H1 (cell line): ENCODE measurements at regions not wholly inside any gene's neighbourhood (a gene's known extent, or its start where the extent isn't known, plus 50 kb on each side); places are given as distances from the start of the nearest gene placed in this dataset.

Experiments
- CTCF ChIA-PET: fragments of 300-600 bp; sonication (Branson Sonifier 250); formaldehyde crosslinking; loops from one replicate; lab custom pipeline; 2021; ENCODE audit not compliant: partially characterized antibody; lab: Charles Lee
- POLR2A ChIA-PET: fragments of 300-600 bp; sonication (Branson Sonifier 250); formaldehyde crosslinking; loops from one replicate; lab custom pipeline; 2021; ENCODE audit warnings: inconsistent platforms; ENCODE audit not compliant: partially characterized antibody; lab: Charles Lee
- DNase-seq, 2 experiments: peaks; one replicate each; pipeline versions ENCODE4 v3.0.0 to v3.0.0-alpha.2; 2010 to 2022; ENCODE audit warnings: low spot score in 2 of 2, low read depth in 1 of 2, mixed read lengths in 1 of 2
- FAIRE-seq: peaks from 2 replicates; lab custom pipeline; 2011; peaks lifted over from hg19 to GRCh38; lab: Jason Lieb, UNC
- H2AFZ ChIP-seq: 2 replicates; pipeline ENCODE4 v1.8.1; 2012; ENCODE audit warnings: low read length, inconsistent platforms
- H2AK5ac ChIP-seq: 2 replicates; pipeline ENCODE4 v1.6.1; 2013; ENCODE audit warnings: low read depth, low read length
- H2BK120ac ChIP-seq: replicated peaks from 2 replicates; pipeline ENCODE3; 2013; ENCODE audit warnings: low read depth, low read length, inconsistent platforms
- H2BK12ac ChIP-seq: 2 replicates; pipeline ENCODE4 v1.6.1; 2013; ENCODE audit warnings: low read depth, low read length
- H2BK15ac ChIP-seq: 2 replicates; pipeline ENCODE4 v1.6.1; 2013; ENCODE audit warnings: low read length
- H2BK20ac ChIP-seq: 2 replicates; pipeline ENCODE4 v1.6.1; 2013; ENCODE audit warnings: low read length
- H2BK5ac ChIP-seq: 2 replicates; pipeline ENCODE4 v1.6.1; 2013; ENCODE audit warnings: low read depth, low read length
- H3K14ac ChIP-seq: 2 replicates; pipeline ENCODE4 v1.6.1; 2013; ENCODE audit warnings: inconsistent platforms; ENCODE audit not compliant: insufficient read length
- H3K18ac ChIP-seq: 2 replicates; pipeline ENCODE4 v1.6.1; 2013; ENCODE audit warnings: low read length; ENCODE audit errors: extremely low read depth
- H3K23ac ChIP-seq: 2 replicates; pipeline ENCODE4 v1.6.1; 2013; ENCODE audit warnings: inconsistent platforms; ENCODE audit not compliant: insufficient read length
- H3K23me2 ChIP-seq: 2 replicates; pipeline ENCODE4 v1.6.1; 2013; ENCODE audit warnings: low read depth, low read length
- H3K27ac ChIP-seq: 2 replicates; pipeline ENCODE4 v1.6.1; 2011; ENCODE audit warnings: low read depth, low read length, inconsistent platforms
- H3K27me3 ChIP-seq, 4 experiments: replicated peaks in 1 of 4; 1 replicate in 1 of 4; 2 replicates in 3 of 4; pipeline versions ENCODE4 v1.6.1 to v1.8.1; 2011 to 2013; ENCODE audit warnings: low read length in 3 of 4, mild to moderate bottlenecking in 3 of 4, inconsistent platforms in 2 of 4, mixed read lengths in 2 of 4, moderate library complexity in 1 of 4; ENCODE audit not compliant: control insufficient read depth in 3 of 4, insufficient read depth in 3 of 4; ENCODE audit errors: extremely low read depth in 1 of 4
- H3K36me3 ChIP-seq, 4 experiments: 2 replicates each; pipeline versions ENCODE4 v1.6.1 to v1.8.1; 2011 to 2013; ENCODE audit warnings: mild to moderate bottlenecking in 4 of 4, low read length in 3 of 4, moderate library complexity in 2 of 4, control low read depth in 1 of 4, inconsistent platforms in 1 of 4; ENCODE audit not compliant: insufficient read depth in 4 of 4, control insufficient read depth in 2 of 4
- H3K4ac ChIP-seq: replicated peaks from 2 replicates; pipeline ENCODE3; 2013; ENCODE audit warnings: low read length, low read depth, mixed read lengths, inconsistent platforms; ENCODE audit not compliant: insufficient read length
- H3K4me1 ChIP-seq, 4 experiments: replicated peaks in 1 of 4; 1 replicate in 1 of 4; 2 replicates in 3 of 4; pipeline versions ENCODE4 v1.6.1 to v1.8.1; 2011 to 2013; ENCODE audit warnings: low read length in 3 of 4, inconsistent platforms in 2 of 4, mixed read lengths in 1 of 4; ENCODE audit not compliant: insufficient read depth in 4 of 4, control insufficient read depth in 3 of 4
- H3K4me2 ChIP-seq, 2 experiments: 2 replicates each; pipeline versions ENCODE4 v1.6.1 to v1.8.1; 2011 to 2013; ENCODE audit warnings: low read depth in 2 of 2, low read length in 2 of 2, control low read depth in 1 of 2, inconsistent platforms in 1 of 2, mild to moderate bottlenecking in 1 of 2; ENCODE audit not compliant: insufficient read depth in 1 of 2
- H3K4me3 ChIP-seq, 4 experiments: fragments of 200-600, 300-600 bp in 1 of 4; sonication (generic), shearing (Covaris generic), sonication (Bioruptor Twin) in 1 of 4; 2 replicates each; pipeline versions ENCODE4 v1.5.1 to v1.8.1; 2011 to 2016; ENCODE audit warnings: low read length in 4 of 4, low read depth in 3 of 4, control low read depth in 2 of 4, inconsistent platforms in 2 of 4, mild to moderate bottlenecking in 2 of 4, mixed read lengths in 1 of 4, moderate library complexity in 1 of 4; ENCODE audit not compliant: insufficient read depth in 2 of 4; ENCODE audit errors: extremely low read depth in 1 of 4
- H3K56ac ChIP-seq: replicated peaks from 2 replicates; pipeline ENCODE3; 2013; ENCODE audit warnings: low read depth, mild to moderate bottlenecking, mixed read lengths, low read length, inconsistent platforms; ENCODE audit not compliant: insufficient read length
- H3K79me1 ChIP-seq: 2 replicates; pipeline ENCODE4 v1.6.1; 2013; ENCODE audit warnings: low read depth, low read length, control low read depth
- H3K79me2 ChIP-seq, 2 experiments: 2 replicates each; pipeline versions ENCODE4 v1.6.1 to v1.8.1; 2012 to 2013; ENCODE audit warnings: low read length in 2 of 2, mild to moderate bottlenecking in 2 of 2, inconsistent platforms in 1 of 2; ENCODE audit not compliant: insufficient read depth in 2 of 2, control insufficient read depth in 1 of 2
- H3K9ac ChIP-seq, 4 experiments: replicated peaks in 1 of 4; 1 replicate in 1 of 4; 2 replicates in 3 of 4; pipeline versions ENCODE4 v1.6.1 to v1.8.1; 2011 to 2013; ENCODE audit warnings: low read depth in 3 of 4, low read length in 3 of 4, control low read depth in 2 of 4, mild to moderate bottlenecking in 2 of 4, moderate library complexity in 2 of 4, inconsistent platforms in 1 of 4; ENCODE audit errors: extremely low read depth in 1 of 4
- H3K9me3 ChIP-seq, 2 experiments: 2 replicates each; pipeline versions ENCODE4 v1.6.1 to v1.8.1; 2012 to 2013; ENCODE audit warnings: mild to moderate bottlenecking in 2 of 2, moderate library complexity in 2 of 2, control low read depth in 1 of 2, inconsistent platforms in 1 of 2, low read depth in 1 of 2, low read length in 1 of 2, mixed read lengths in 1 of 2; ENCODE audit not compliant: insufficient read depth in 2 of 2
- H4K20me1 ChIP-seq, 2 experiments: replicated peaks in 1 of 2; 2 replicates each; pipeline versions ENCODE3 to v1.8.1; 2011 to 2013; ENCODE audit warnings: inconsistent platforms in 2 of 2, low read length in 2 of 2, mild to moderate bottlenecking in 1 of 2; ENCODE audit not compliant: insufficient read depth in 2 of 2, control insufficient read depth in 1 of 2
- H4K5ac ChIP-seq: 2 replicates; pipeline ENCODE4 v1.6.1; 2013; ENCODE audit warnings: low read length, low read depth, mixed read lengths, inconsistent platforms; ENCODE audit not compliant: insufficient read length
- H4K8ac ChIP-seq: 2 replicates; pipeline ENCODE4 v1.8.0; 2013; ENCODE audit warnings: mild to moderate bottlenecking, moderate library complexity, low read length, inconsistent platforms; ENCODE audit not compliant: insufficient read depth; ENCODE audit errors: extremely low read depth
- H4K91ac ChIP-seq: replicated peaks from 2 replicates; pipeline ENCODE3; 2013; ENCODE audit warnings: low read length, mixed read lengths, inconsistent platforms; ENCODE audit not compliant: insufficient read length
- CHD2 ChIP-seq: IDR thresholded peaks from 2 replicates; pipeline ENCODE4 v1.6.1; 2012; ENCODE audit warnings: low read length, improper control_type of control experiment
- CTBP2 ChIP-seq: IDR thresholded peaks from 2 replicates; pipeline ENCODE4 v1.7.0; 2011; ENCODE audit warnings: borderline replicate concordance, mild to moderate bottlenecking, moderate library complexity, mixed read lengths, low read length; ENCODE audit not compliant: insufficient read depth, insufficient read length
- FOSL1 ChIP-seq: IDR thresholded peaks from 2 replicates; pipeline ENCODE4 v1.6.1; 2011; ENCODE audit warnings: mild to moderate bottlenecking, low read depth, low read length, moderate library complexity; ENCODE audit not compliant: insufficient read depth
- GABPA ChIP-seq: IDR thresholded peaks from 2 replicates; pipeline ENCODE4 v1.6.1; 2011; ENCODE audit warnings: mild to moderate bottlenecking, low read length, moderate library complexity, borderline replicate concordance; ENCODE audit not compliant: insufficient read depth
- HDAC2 ChIP-seq, 2 experiments: fragments of 300-600 bp in 1 of 2; sonication (generic) in 1 of 2; IDR thresholded peaks; 2 replicates each; pipeline ENCODE4 v1.6.1; 2011 to 2012; ENCODE audit warnings: low read depth in 2 of 2, low read length in 2 of 2, mild to moderate bottlenecking in 2 of 2, moderate library complexity in 2 of 2, borderline replicate concordance in 1 of 2, inconsistent platforms in 1 of 2
- KDM4A ChIP-seq: IDR thresholded peaks from one replicate; pipeline ENCODE4 v1.7.1; 2012; ENCODE audit warnings: low read depth, mild to moderate bottlenecking, moderate library complexity, low read length, inconsistent platforms; ENCODE audit not compliant: severe bottlenecking
- KDM5A ChIP-seq: fragments of 200-600 bp; IDR thresholded peaks from 2 replicates; pipeline ENCODE4 v1.7.1; 2012; ENCODE audit warnings: mild to moderate bottlenecking, low read length, inconsistent platforms, mixed read lengths
- MAX ChIP-seq: IDR thresholded peaks from 2 replicates; pipeline ENCODE4 v1.6.1; 2012; ENCODE audit warnings: inconsistent platforms
- NANOG ChIP-seq: IDR thresholded peaks from 2 replicates; pipeline ENCODE4 v1.6.1; 2011; ENCODE audit warnings: low read length, low read depth, mild to moderate bottlenecking, inconsistent platforms; ENCODE audit not compliant: insufficient read depth, poor library complexity, severe bottlenecking
- NRF1 ChIP-seq: IDR thresholded peaks from 2 replicates; pipeline ENCODE4 v1.6.1; 2011; ENCODE audit warnings: mild to moderate bottlenecking, low read depth, low read length, improper control_type of control experiment
- PHF8 ChIP-seq: fragments of 200-600 bp; sonication (generic); conservative IDR thresholded peaks from 2 replicates; pipeline ENCODE4 v1.7.1; 2012; ENCODE audit warnings: low read depth, mild to moderate bottlenecking, inconsistent platforms, low read length, moderate library complexity
- SIN3A ChIP-seq, 2 experiments: IDR thresholded peaks in 1 of 2; conservative IDR thresholded peaks in 1 of 2; 2 replicates each; pipeline ENCODE4 v1.6.1; 2011 to 2012; ENCODE audit warnings: low read length in 2 of 2, improper control_type of control experiment in 1 of 2, low read depth in 1 of 2, mild to moderate bottlenecking in 1 of 2
- SP1 ChIP-seq: IDR thresholded peaks from 2 replicates; pipeline ENCODE4 v1.6.1; 2011; ENCODE audit warnings: low read depth, low read length
- SRF ChIP-seq: IDR thresholded peaks from 2 replicates; pipeline ENCODE4 v1.6.1; 2011; ENCODE audit warnings: mild to moderate bottlenecking, low read depth, low read length, moderate library complexity
- WGBS, 2 experiments: shearing (Covaris generic) in 1 of 2; methylation state at CpG; one replicate each; pipeline versions ENCODE4 v1.1.6 to v1.1.7; 2013 to 2015; ENCODE audit warnings: low lambda C conversion rate in 2 of 2, mixed read lengths in 2 of 2, inconsistent platforms in 1 of 2, low coverage in 1 of 2, missing lambda C conversion rate in 1 of 2; ENCODE audit not compliant: insufficient replicate concordance in 2 of 2, insufficient coverage in 1 of 2, insufficient read length in 1 of 2; ENCODE audit errors: extremely low coverage in 1 of 2, missing lambda C conversion rate in 1 of 2; 5-methylcytosine and 5-hydroxymethylcytosine counted together

GRCh38 chr10:3366043-3366442 is 193.5 kb upstream of the PITRM1 start:
- Histone ChIP-seq H3K4me2 (no peak overlapping the region), H3K14ac (no peak overlapping the region), H3K9ac (no peak overlapping the region), H3K23ac (no peak overlapping the region), H3K56ac (no peak overlapping the region), H4K8ac (no peak overlapping the region), H3K27ac (no peak overlapping the region), H4K5ac (no peak overlapping the region), H3K4me3 (no peak overlapping the region), H2AK5ac (no peak overlapping the region), H2BK15ac (no peak overlapping the region), H2BK5ac (no peak overlapping the region), H3K36me3 (peaks cover 0 to 5% (median 0%) of the 10 kb centered on the region in 4 experiments; a peak in 2 of 8 replicates), H3K23me2 (no peaks in the 10 kb centered on the region), H3K27me3 (no peaks in the 10 kb centered on the region), H2AFZ (no peak overlapping the region), H2BK120ac (no peak overlapping the region), H2BK20ac (no peak overlapping the region), H3K4me1 (no peaks in the 10 kb centered on the region), H3K4ac (no peak overlapping the region), H4K20me1 (no peaks in the 10 kb centered on the region), H3K79me2 (no peaks in the 10 kb centered on the region), H3K9me3 (peaks cover 15 to 23% of the 10 kb centered on the region in 2 experiments), H3K79me1 (no peaks in the 10 kb centered on the region), H3K18ac (no peak overlapping the region), H2BK12ac (no peak overlapping the region), H4K91ac (no peak overlapping the region)
- FAIRE-seq, result no peak
- CTCF ChIA-PET, result no interaction called here
- DNase-seq, result no peak
- 94% methylated on average over 1 of the region's 1 CpG; no CpG with 5 or more reads in 1 of the 2 experiments for WGBS, 2 experiments
- POLR2A ChIA-PET, result no interaction called here
- TF ChIP-seq SRF (no peak), CHD2 (no peak), SIN3A (conservative IDR thresholded peaks at IDR 0.05 in 1 of 2, IDR thresholded peaks at IDR 0.05 in 1 of 2; ENCODE audit: low read depth in 1 of 2, low read length in 2 of 2) (no peak), KDM4A (no peak), GABPA (no peak), NRF1 (no peak), FOSL1 (no peak), CTBP2 (no peak), NANOG (no peak), PHF8 (no peak), SP1 (no peak), HDAC2 (IDR thresholded peaks at IDR 0.05; ENCODE audit: borderline replicate concordance in 1 of 2, low read depth in 2 of 2, low read length in 2 of 2) (no peak), KDM5A (no peak), MAX (no peak)
